Jurkat, Clone E6-1 (cell line): ENCODE measurements at regions not wholly inside any gene's neighbourhood (a gene's known extent, or its start where the extent isn't known, plus 50 kb on each side); places are given as distances from the start of the nearest gene placed in this dataset.

Experiments used
- DNase-seq: peaks from one replicate; pipeline ENCODE4 v3.0.0-alpha.2; 2011; ENCODE audit warnings: low read depth, low spot score
- H3K4me3 ChIP-seq: 2 replicates; pipeline ENCODE4 v1.5.1; 2011; ENCODE audit warnings: mild to moderate bottlenecking, low read length, control low read depth, moderate library complexity

- DNase-seq = no peak
Measured at GRCh38 chr11:29281271-29281777, 735.5 kb downstream of the KCNA4 start.

GRCh38 chr11:29280452-29280851, 736.4 kb downstream of the KCNA4 start:
- DNase-seq = no peak
- no peak overlapping the region for H3K4me3 ChIP-seq

More at GRCh38 chr11:29281271-29281777, 735.5 kb downstream of the KCNA4 start:
- no peak overlapping the region for H3K4me3 ChIP-seq

GRCh38 chr11:29279716-29280115, 737.1 kb downstream of the KCNA4 start:
- H3K4me3 ChIP-seq = no peak overlapping the region
- no peak for DNase-seq

- no peak for DNase-seq
- H3K4me3 ChIP-seq = no peak overlapping the region
Measured at GRCh38 chr11:29272019-29272654, 744.7 kb downstream of the KCNA4 start.

GRCh38 chr11:29271616-29272015, 745.2 kb downstream of the KCNA4 start:
- no peak for DNase-seq
- no peak overlapping the region for H3K4me3 ChIP-seq

- DNase-seq = no peak
Measured at GRCh38 chr11:29268733-29269132, 748.1 kb downstream of the KCNA4 start.

GRCh38 chr11:29265792-29266191, 751.0 kb downstream of the KCNA4 start:
- H3K4me3 ChIP-seq = no peak overlapping the region
- DNase-seq = no peak

More at GRCh38 chr11:29268733-29269132, 748.1 kb downstream of the KCNA4 start:
- H3K4me3 ChIP-seq = no peak overlapping the region

- DNase-seq = no peak
- no peak overlapping the region for H3K4me3 ChIP-seq
Measured at GRCh38 chr11:29265381-29265780, 751.4 kb downstream of the KCNA4 start.

- no peak for DNase-seq
- H3K4me3 ChIP-seq = no peak overlapping the region
Measured at GRCh38 chr11:29263971-29264682, 752.7 kb downstream of the KCNA4 start.

- DNase-seq = no peak
- no peak overlapping the region for H3K4me3 ChIP-seq
Measured at GRCh38 chr11:29261831-29262230, 755.0 kb downstream of the KCNA4 start.

GRCh38 chr11:29260939-29261705, 755.7 kb downstream of the KCNA4 start:
- H3K4me3 ChIP-seq = no peak overlapping the region
- DNase-seq = no peak

- H3K4me3 ChIP-seq = no peak overlapping the region
- DNase-seq = no peak
Measured at GRCh38 chr11:29258411-29258810, 758.4 kb downstream of the KCNA4 start.

GRCh38 chr11:29256580-29256979, 760.2 kb downstream of the KCNA4 start:
- DNase-seq = no peak
- no peak overlapping the region for H3K4me3 ChIP-seq

- no peak for DNase-seq
- H3K4me3 ChIP-seq = no peak overlapping the region
Measured at GRCh38 chr11:29255401-29255800, 761.4 kb downstream of the KCNA4 start.

GRCh38 chr11:29251738-29252137, 765.1 kb downstream of the KCNA4 start:
- no peak for DNase-seq
- no peak overlapping the region for H3K4me3 ChIP-seq

GRCh38 chr11:29249713-29250112, 767.1 kb downstream of the KCNA4 start:
- no peak overlapping the region for H3K4me3 ChIP-seq
- DNase-seq = no peak

GRCh38 chr11:29244355-29244754, 772.5 kb downstream of the KCNA4 start:
- no peak for DNase-seq
- no peak overlapping the region for H3K4me3 ChIP-seq

- H3K4me3 ChIP-seq = no peak overlapping the region
- DNase-seq = no peak
Measured at GRCh38 chr11:29243616-29244015, 773.2 kb downstream of the KCNA4 start.

- no peak for DNase-seq
- H3K4me3 ChIP-seq = no peak overlapping the region
Measured at GRCh38 chr11:29231991-29232390, 784.8 kb downstream of the KCNA4 start.

GRCh38 chr11:29231586-29231985, 785.2 kb downstream of the KCNA4 start:
- no peak for DNase-seq
- no peak overlapping the region for H3K4me3 ChIP-seq
